HG03060 (cell line): ENCODE measurements at regions not wholly inside any gene's neighbourhood (a gene's known extent, or its start where the extent isn't known, plus 50 kb on each side); places are given as distances from the start of the nearest gene placed in this dataset.
"Not testable (repeated sequence)": the region's sequence is repeated elsewhere in the genome, so short reads cannot be mapped to it uniquely, and the experiment has no call there.

Experiments used
- ATAC-seq: cut with Tn5 transposase; IDR thresholded peaks from one replicate; pipeline ENCODE4 v1.9.1; 2021; ENCODE audit warnings: low read depth, moderate number of reproducible peaks; ENCODE audit not compliant: unreplicated experiment

DNA sequence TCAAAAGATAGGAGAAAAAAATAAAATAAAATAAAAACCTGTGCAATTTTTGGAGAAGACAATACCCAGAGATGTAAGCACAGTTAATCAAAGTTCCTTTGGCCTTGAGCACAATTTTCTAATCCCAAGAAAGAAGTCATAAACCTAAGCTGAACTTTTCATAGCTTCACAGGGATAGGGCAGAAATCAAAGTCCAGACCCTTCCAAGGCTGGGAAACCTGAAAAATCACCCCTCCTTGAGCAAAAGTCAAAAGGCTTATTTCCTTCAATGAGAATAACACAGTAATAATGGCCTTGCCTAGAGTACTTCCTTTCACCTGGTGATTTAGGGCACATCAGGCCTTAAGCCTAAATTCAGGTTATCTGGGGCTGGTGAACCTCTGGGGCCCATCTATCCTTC, 415.0 kb upstream of the BTBD3 start:
- no peak for ATAC-seq

DNA sequence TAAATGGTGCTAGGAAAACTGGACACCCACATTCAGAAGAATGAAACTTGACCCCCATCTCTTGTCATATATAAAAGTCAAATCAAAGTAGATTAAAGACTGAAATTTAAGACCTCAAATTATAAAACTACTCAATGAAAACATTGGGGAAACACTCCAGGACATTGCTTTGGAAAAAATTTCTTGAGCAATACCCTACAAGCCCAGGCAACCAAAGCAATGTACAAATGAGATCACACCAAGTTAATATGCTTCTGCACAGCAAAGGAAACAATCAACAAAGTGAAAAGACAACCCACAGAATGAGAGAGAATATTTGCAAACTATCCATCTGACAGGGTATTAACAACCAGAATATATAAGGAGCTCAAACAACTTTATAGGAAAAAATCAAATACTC, 407.9 kb upstream of the BTBD3 start:
- ATAC-seq: no peak

DNA sequence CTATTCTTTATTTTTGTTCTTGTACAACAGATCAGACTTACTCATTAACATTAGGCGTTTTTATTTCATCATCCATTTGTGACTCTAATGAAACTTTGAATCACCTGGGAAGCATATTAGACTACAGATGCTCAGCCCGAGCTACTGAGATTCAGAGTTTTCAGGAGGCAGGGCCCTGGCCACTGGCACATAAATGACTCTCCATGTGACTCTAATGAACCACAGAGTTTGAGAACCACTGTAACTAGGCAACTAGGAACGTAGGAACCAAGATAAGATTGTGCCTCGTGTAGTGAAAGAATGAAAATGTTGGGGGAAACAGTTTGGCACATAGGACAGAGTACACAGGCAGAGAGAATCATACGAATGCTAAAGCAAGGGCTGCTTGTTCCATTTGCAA, 405.9 kb upstream of the BTBD3 start:
- no peak for ATAC-seq

DNA sequence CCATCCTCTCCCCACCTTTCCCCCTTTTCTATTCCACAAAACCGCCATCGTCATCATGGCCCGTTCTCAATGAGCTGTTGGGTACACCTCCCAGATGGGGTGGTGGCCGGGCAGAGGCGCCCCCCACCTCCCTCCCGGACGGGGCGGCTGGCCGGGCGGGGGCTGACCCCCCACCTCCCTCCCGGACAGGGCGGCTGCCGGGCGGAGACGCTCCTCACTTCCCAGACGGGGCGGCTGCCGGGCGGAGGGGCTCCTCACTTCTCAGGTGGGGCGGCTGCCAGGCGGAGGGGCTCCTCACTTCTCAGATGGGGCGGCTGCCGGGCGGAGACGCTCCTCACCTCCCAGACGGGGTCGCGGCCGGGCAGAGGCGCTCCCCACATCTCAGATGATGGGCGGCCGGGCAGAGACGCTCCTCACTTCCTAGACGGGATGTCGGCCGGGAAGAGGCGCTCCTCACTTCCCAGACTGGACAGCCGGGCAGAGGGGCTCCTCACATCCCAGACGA, 404.4 kb upstream of the BTBD3 start:
- ATAC-seq: not testable (repeated sequence)

DNA sequence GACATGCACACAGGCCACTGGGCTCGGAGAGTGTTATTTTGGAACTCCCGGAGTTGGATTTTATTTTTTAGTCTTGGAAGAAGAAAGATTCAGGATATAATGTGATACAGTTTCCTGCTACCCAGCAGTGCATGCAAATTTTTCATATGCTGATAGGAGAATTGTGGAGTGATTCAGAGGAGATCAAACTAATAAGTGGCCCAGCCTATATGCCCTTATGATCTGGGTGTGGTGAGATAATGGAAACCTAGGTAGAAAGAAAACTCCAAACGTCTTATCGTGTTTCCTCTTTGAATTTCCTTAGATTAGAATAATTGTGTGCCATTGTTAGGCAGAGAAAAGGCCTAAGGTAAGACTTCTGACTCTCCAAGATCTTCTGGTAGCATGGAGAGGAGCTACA, 401.2 kb upstream of the BTBD3 start:
- ATAC-seq: no peak

DNA sequence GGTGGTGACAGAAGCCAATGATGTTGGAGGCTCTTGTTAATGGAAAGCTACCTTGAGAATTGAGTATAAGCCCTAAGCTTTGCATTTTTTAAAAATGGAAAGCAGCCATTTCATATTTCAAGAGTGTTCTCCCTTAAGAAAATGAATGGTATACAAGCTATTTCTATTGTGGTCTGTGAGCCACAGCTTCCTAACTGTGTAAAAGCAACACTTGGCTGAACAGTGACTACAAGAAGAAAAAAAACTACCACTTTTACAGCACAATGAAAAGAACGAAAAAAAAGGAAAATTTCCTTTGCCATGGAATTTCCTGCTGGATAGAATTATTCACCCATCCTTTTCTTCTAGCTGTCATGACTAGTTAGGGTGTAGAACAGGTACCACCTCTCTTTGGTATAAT, 397.1 kb upstream of the BTBD3 start:
- ATAC-seq: no peak

DNA sequence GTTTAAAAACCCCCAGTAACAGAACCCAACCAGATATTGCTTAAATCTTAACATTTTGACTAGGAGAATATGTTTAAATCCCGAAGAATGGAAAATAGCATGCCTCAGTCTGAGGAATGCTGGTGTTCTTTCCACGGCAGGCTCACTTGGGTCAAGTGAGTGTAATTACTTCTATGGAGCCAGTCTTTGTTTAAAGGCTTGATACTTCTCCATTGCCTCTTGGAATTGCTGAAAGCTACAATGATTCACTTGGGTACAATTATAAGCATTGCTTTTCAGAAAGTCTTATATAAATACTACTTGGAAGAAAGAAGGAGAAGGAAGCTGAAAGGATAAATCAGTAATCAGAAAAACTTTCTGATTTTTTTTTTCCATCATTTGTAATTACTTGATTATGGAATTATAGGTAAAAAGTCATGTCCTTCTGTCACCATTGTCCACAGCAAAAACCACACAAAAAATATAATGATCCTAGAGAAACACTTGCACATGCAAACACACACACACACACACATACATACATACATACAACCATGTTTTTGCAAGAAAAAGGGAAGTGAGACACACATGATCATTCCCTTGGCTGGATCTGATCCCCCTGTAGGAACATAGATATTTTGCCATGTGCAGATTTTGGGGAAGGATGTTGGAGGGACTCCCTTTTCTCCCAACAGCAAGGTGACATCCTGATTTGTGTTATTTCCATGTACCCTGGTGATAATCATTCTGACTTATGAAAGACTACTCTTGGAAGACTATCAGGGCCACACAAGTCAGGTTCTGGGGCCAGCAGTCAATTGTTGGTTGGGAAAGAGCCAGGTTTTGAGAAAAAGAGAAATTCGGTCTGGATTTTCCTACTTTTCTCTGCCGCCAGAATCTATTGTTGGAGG, 396.0 kb upstream of the BTBD3 start:
- ATAC-seq: no peak

DNA sequence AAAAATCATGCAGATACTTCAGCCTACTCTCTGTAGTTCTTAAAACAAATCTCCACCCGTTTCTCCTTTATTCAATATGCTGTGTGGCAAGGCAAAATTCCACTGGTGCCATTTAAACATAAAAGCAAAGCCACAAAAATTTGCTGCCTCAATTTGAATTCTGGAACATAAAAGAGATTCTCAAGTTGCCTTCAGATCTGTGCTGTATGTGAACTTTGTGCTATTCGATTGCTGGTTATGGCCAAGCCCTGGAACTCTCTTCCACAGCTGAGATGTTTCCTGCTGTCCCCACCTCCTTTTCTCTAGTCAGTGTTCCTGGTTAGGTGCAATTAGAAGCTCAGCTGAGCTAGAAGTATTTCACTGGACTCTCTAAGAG, 395.3 kb upstream of the BTBD3 start:
- no peak for ATAC-seq

DNA sequence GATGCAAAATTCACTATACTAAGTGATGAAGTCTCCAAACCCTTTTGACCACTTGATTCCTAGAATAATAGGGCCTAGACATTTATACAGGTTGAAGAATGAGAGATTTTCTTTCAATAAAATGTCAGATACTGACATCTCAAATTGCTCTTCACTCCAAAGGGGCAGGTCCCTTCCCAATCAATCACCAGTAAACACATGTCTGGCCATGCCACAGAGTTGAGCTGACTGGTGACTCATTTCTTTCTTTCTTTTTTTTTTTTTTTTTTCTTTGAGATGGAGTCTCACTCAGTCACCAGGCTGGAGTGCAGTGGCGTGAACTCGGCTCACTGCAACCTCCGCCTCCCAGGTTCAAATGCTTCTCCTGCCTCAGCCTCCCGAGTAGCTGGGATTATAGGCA, 388.6 kb upstream of the BTBD3 start:
- no peak for ATAC-seq

DNA sequence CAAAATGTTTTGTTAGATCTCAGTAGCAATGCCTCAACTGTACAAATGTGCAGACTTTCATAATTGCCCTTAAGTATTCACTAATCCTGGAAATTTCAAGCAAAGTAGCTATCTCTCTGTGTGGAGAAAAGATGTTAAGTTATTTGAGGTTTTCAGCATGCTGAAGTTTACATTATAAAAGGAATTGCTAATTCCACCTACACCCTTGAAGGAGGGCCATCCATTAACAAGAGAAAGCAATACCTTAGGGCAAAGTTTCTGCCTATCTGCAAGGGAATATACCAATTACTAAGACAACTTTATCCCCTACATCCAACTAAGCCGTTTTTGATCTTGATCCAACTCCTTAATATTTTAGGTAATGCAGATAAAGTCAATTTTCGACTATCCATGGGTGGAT, 380.7 kb upstream of the BTBD3 start:
- no peak for ATAC-seq

DNA sequence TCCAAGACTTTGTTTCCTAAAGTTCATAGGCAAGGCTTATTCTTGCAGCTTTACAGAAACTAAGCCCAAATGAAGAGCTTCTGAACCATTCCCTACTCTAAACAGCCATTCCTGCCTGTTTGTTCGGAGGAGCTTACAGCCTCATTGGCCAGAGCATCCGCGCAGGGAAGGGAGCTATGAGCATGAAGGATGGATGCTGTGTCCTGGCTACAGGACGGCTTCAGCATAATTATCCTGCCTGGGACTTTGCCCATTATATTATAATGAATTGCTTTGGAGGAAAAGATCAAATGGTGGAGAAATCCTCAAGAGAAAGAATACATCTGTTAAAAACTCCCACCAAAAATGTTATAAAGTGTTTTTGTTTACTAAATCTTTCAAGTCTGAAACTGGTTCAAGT, 378.2 kb upstream of the BTBD3 start:
- no peak for ATAC-seq

DNA sequence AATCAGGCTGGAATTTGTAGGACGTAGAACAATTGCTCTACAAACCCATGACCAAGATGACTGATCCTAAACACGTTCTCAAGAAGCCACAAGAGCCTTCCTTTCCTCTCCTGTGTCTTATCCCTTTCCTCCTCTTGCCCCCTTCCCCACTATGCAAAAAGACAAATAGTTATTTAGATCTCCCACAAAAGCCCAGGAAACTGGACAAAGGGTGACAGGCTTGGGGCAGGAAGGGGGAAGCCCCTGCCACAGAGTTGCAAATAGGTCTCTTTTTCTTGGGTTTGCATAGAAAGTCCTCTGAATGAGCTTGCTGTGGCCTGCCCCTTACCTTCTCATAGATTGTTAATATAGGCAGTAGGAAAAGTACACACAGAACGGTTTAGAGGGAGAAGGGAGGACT, 377.1 kb upstream of the BTBD3 start:
- ATAC-seq: no peak

DNA sequence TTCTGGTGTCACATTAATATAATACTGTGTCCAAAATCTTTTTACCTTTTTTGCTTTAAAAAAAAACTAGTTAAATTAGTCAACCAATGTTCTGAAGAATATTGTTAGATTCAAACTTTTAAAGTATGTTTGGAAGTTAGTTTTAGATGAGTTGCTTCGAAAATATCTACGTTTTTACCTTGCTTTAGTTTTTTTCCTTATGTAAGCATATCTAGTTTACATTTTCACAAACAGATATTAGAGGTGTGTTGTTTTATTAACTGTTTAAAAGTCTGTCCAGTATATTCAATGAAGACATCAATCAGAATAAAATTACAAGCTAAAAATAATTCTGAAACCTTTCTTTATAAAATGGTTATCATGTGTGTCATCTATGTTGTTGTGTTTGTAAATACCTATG, 375.0 kb upstream of the BTBD3 start:
- ATAC-seq: no peak

DNA sequence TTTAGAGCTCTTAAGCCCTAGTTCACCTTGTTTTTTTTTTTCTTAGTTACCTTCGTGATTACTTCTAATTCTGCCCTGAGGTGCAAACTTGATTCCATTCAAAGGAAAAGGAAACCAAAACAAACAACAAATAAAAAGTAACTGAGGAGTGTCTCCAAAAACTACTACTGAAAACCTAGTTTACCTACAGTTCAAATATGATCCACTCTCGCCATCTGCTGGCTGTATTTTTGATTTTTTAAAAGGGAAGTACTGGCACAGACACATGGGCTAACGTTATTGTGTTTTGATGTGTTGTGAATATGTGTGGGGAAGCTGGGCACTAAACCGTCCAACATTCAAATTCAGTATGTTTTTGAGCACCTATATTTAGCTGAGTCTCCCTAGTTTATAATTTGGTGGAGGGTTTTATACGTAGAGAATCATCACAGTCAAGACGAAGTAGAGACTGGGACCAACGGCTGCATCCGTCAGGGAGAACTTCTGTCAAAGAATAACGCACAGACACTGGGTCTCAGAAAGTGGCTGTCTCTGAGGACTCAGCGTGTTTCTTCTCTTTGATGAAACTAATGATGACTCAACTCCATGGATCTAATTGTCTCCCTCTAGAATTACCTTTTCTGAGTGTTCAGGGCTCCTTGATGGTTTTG, 373.5 kb upstream of the BTBD3 start:
- no peak for ATAC-seq

DNA sequence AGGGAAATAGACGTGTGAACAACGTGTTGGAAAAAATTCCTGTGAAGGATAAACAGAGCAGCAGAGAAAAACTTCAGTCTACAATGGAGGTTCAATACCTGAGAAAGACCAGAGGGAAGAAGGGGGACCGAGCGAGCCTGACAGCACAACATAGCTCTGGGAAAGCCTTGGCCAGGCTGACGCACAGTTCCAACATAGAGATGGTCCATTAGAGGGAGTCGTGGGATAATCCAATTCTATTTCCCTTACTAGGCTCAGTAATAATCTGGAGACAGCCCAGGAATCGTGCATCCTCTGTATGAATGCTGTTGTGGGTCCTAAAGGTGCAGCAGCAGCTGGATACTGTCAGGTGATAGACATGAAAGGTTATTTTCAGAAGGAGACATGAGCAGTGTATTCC, 370.8 kb upstream of the BTBD3 start:
- ATAC-seq: no peak

DNA sequence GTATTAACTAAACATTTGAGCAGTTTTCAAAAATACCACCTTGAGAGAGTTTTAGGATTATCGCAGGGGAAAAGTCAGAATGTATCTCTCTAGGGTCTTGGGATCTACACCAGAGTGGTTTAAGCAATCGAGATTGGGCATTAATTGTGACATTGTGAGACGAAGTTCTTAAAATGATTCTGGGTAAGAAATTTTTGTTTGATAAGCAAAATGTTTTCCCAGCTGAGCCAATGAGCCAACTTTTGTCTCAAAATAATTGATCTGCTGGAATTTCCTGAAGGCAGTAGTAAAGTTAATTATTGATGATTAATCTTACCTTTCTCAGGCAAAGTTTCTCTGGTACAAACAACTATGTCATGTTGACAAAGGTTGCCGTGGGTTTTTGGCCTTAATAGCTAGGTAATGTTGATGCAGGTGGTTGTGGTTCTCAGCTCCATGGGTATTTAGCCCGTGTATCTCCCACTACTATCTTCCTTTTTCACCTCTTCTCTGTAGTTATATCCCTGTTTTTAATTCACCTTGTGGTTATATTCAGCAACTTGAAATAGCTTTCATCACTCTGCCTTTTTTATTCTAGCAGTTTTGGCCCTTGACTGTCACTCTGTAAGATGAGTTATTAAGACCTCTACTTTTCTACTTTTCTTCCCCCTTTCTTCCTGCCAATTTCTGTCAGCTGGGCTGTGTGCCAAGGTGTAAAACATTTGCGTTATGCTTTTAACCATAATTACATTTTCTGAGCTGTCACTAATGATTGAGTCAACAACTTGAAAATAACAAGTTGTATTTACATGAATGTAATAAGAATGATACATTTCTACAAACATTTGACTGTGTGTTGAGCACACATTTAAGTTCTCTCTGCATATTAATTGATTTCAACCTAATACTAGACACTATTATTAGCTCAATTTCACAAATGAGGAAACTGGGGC, 368.3 kb upstream of the BTBD3 start:
- no peak for ATAC-seq

DNA sequence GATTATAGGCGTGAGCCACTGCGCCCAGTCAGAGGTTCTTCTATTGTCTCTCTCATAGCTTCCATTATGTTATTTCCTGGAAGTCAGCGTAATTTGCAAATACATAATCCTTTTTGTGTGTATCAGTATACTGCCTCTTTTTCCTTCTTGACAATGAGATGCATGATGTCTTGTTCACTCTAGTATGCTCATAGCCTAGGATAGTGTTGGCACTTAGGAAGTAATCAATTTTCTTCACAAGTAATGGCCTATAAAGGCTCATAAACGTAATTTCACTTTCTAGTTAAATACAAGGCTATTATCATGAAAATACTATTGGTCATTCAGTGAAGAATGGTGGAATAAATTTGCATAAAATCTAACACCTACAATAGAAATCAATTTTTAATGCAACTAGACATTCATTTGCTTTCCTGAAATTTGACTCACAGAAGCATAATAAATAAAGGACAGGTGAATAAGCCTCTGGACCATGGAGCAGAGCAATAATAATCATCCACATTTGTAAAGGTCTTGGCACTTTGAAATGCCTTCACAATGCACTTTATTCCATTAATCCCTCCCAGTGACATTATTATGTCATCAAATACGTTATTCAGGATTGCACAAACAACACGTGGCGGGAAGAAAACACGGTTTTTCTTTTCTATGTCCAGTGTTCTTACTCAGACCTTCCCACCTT, 366.9 kb upstream of the BTBD3 start:
- no peak for ATAC-seq

DNA sequence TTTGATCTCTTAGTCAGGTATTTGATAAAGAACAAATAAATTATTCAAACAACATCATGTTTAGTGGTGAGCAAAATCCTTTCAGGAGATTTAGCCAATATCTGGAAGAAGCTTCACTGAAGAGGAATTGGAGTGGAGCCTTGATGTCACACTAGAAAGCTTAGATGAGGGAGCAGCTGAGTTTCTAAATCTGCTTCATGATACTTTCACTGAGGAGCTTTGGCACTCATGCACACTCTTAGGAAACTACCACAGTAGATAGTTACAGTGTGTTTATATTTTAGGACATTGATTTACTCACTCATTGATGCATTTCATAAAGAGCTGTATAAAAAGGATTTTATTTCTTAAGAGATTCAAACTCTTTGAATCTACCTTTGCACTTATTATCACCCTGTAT, 366.2 kb upstream of the BTBD3 start:
- no peak for ATAC-seq

DNA sequence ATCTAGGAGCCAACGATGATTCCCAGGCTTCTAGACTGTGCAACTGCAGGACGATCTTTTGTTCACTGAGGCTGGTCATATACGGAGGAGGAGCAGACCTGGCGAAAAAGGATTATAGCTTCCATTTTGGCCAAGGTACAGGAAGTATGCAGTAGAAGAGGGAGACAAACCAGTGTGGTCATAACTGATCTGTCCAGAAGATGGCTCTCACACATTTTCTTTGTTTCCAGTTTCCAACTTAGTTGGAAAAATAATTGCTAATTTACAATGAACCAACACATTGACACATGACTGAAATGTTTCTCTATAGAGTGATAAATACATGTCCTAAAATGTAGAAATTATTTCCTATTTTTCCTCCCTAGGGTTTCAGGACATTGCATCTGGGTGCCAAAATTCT, 364.1 kb upstream of the BTBD3 start:
- ATAC-seq: no peak

DNA sequence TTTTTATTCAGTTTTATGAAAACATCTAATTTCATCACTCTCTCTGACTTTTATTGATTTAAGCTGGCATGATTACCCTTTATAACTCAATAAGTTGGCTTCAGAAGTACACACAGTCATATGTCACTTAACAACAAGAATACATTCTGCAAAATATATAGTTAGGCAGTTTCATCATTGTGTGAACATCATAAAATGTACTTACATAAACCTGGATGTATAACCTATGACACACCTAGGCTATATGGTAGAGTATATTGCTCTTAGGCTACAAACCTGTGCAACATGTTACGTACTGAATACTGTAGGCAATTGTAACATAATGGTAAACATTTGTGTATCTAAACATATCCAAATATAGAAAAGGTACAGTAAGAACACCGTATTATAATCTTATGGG, 362.2 kb upstream of the BTBD3 start:
- ATAC-seq: no peak
